Liver (tissue), 3 donors: ENCODE measurements at regions not wholly inside any gene's neighbourhood (a gene's known extent, or its start where the extent isn't known, plus 50 kb on each side); places are given as distances from the start of the nearest gene placed in this dataset.

ENCODE experiments used
- ATF3 ChIP-seq: IDR thresholded peaks from 2 replicates; pipeline ENCODE4 v1.6.1; 2016; ENCODE audit warnings: antibody characterized with exemption
- CTCF ChIP-seq: fragments of 150-350 bp; IDR thresholded peaks from 2 replicates; pipeline ENCODE4 v1.5.1; 2017; ENCODE audit warnings: improper control_type of control experiment, low read depth, low read length; ENCODE audit not compliant: missing input control
- EGR1 ChIP-seq, 2 donors: IDR thresholded peaks; 2 replicates each; pipeline ENCODE4 v1.6.1; 2016 to 2018; ENCODE audit warnings: antibody characterized with exemption in 2 of 2, low read depth in 2 of 2
- GABPA ChIP-seq, 2 donors: IDR thresholded peaks in 1 of 2; conservative IDR thresholded peaks in 1 of 2; 2 replicates each; pipeline ENCODE4 v1.6.1; 2016; ENCODE audit warnings: antibody characterized with exemption in 2 of 2, mild to moderate bottlenecking in 1 of 2, moderate library complexity in 1 of 2
- HNF4A ChIP-seq, 2 donors: conservative IDR thresholded peaks; 2 replicates each; pipeline ENCODE4 v1.6.1; 2016; ENCODE audit warnings: antibody characterized with exemption in 2 of 2, mild to moderate bottlenecking in 2 of 2
- JUND ChIP-seq, 2 donors: IDR thresholded peaks; 2 replicates each; pipeline ENCODE4 v1.6.1; 2016; ENCODE audit warnings: antibody characterized with exemption in 2 of 2
- MAX ChIP-seq: IDR thresholded peaks from 2 replicates; pipeline ENCODE4 v1.6.1; 2016; ENCODE audit warnings: antibody characterized with exemption
- RAD21 ChIP-seq, 2 donors: IDR thresholded peaks; 2 replicates each; pipeline ENCODE4 v1.6.1; 2016; ENCODE audit warnings: antibody characterized with exemption in 2 of 2, mild to moderate bottlenecking in 2 of 2
- REST ChIP-seq: IDR thresholded peaks from 2 replicates; pipeline ENCODE4 v1.6.1; 2016; ENCODE audit warnings: antibody characterized with exemption, mild to moderate bottlenecking
- RXRA ChIP-seq, 2 donors: IDR thresholded peaks; 2 replicates each; pipeline ENCODE4 v1.6.1; 2017 to 2018; ENCODE audit warnings: antibody characterized with exemption in 2 of 2, mild to moderate bottlenecking in 1 of 2
- SP1 ChIP-seq: IDR thresholded peaks from 2 replicates; pipeline ENCODE4 v1.6.1; 2018; ENCODE audit warnings: antibody characterized with exemption, mild to moderate bottlenecking
- TAF1 ChIP-seq: conservative IDR thresholded peaks from 2 replicates; pipeline ENCODE4 v1.6.1; 2016; ENCODE audit warnings: antibody characterized with exemption, mild to moderate bottlenecking
- YY1 ChIP-seq: IDR thresholded peaks from 2 replicates; pipeline ENCODE4 v1.6.1; 2016; ENCODE audit warnings: antibody characterized with exemption, mild to moderate bottlenecking
- ZBTB33 ChIP-seq: IDR thresholded peaks from 2 replicates; pipeline ENCODE4 v1.6.1; 2016; ENCODE audit warnings: antibody characterized with exemption
- donor health status: healthy.
- donor health status: healthy.

- TF ChIP-seq JUND (IDR thresholded peaks at IDR 0.05) (no peak), SP1 (no peak), CTCF (no peak), REST (no peak), EGR1 (IDR thresholded peaks at IDR 0.05; ENCODE audit: low read depth in 2 of 2) (no peak), MAX (no peak), RAD21 (IDR thresholded peaks at IDR 0.05) (no peak), GABPA (IDR thresholded peaks at IDR 0.05 in 1 of 2, conservative IDR thresholded peaks at IDR 0.05 in 1 of 2) (no peak), TAF1 (no peak), ZBTB33 (no peak), ATF3 (no peak), HNF4A (conservative IDR thresholded peaks at IDR 0.05) (no peak), YY1 (no peak), RXRA (IDR thresholded peaks at IDR 0.05) (no peak)
These were observed 894.0 kb upstream of the ZNF722 start for GRCh38 chr7:63104666-63105065.
